Neural cell (in vitro differentiated cells): ENCODE measurements at regions not wholly inside any gene's neighbourhood (a gene's known extent, or its start where the extent isn't known, plus 50 kb on each side); places are given as distances from the start of the nearest gene placed in this dataset.

Experiments
- H2AFZ ChIP-seq: fragments of 200-600, 300-800 bp; sonication (generic), shearing (Covaris generic); 2 replicates; pipeline ENCODE4 v1.6.0; 2014; ENCODE audit warnings: low read depth, mild to moderate bottlenecking, antibody characterized with exemption, low read length, moderate library complexity
- H3F3A ChIP-seq: fragments of 200-600 bp; shearing (Covaris generic); 2 replicates; pipeline ENCODE4 v1.6.1; 2016; ENCODE audit warnings: mild to moderate bottlenecking, moderate library complexity, mixed read lengths, antibody characterized with exemption, low read length; ENCODE audit not compliant: insufficient read depth, poor library complexity, severe bottlenecking
- H3K27ac ChIP-seq: fragments of 200-600, 300-800 bp; sonication (generic), shearing (Covaris generic); 2 replicates; pipeline ENCODE4 v1.5.1; 2014; ENCODE audit warnings: mild to moderate bottlenecking, low read length, moderate library complexity
- H3K27me3 ChIP-seq: fragments of 300-800, 200-600 bp; sonication (generic), shearing (Covaris generic); 2 replicates; pipeline ENCODE4 v1.6.0; 2014; ENCODE audit warnings: mild to moderate bottlenecking, low read depth, low read length, moderate library complexity; ENCODE audit not compliant: insufficient read depth
- H3K36me3 ChIP-seq: fragments of 300-800, 200-600 bp; sonication (generic), shearing (Covaris generic); 2 replicates; pipeline ENCODE4 v1.5.1; 2014; ENCODE audit warnings: mild to moderate bottlenecking, antibody characterized with exemption, low read length, moderate library complexity; ENCODE audit not compliant: insufficient read depth
- H3K4me2 ChIP-seq: fragments of 300-800, 200-600 bp; sonication (generic), shearing (Covaris generic); 2 replicates; pipeline ENCODE4 v1.6.0; 2014; ENCODE audit warnings: mild to moderate bottlenecking, low read length
- H3K4me3 ChIP-seq: fragments of 300-800, 200-600 bp; sonication (generic), shearing (Covaris generic); 2 replicates; pipeline ENCODE4 v1.5.1; 2014; ENCODE audit warnings: mild to moderate bottlenecking, low read length, moderate library complexity
- H3K79me2 ChIP-seq: fragments of 200-600 bp; shearing (Covaris generic); replicated peaks from 2 replicates; pipeline ENCODE4 v1.6.0; 2014; ENCODE audit warnings: mild to moderate bottlenecking, low read length, moderate library complexity; ENCODE audit not compliant: insufficient read depth
- H3K9ac ChIP-seq: fragments of 300-800, 200-600 bp; sonication (generic), shearing (Covaris generic); 2 replicates; pipeline ENCODE4 v1.6.1; 2016; ENCODE audit warnings: mild to moderate bottlenecking, low read length, mixed read lengths
- H3K9me2 ChIP-seq: fragments of 200-600 bp; shearing (Covaris generic); 2 replicates; pipeline ENCODE4 v1.6.1; 2016; ENCODE audit warnings: mild to moderate bottlenecking, low read length, mixed read lengths; ENCODE audit not compliant: insufficient read depth
- H3K9me3 ChIP-seq: fragments of 200-600, 300-800 bp; sonication (generic), shearing (Covaris generic); 2 replicates; pipeline ENCODE4 v1.6.1; 2016; ENCODE audit warnings: mild to moderate bottlenecking, mixed run types, low read length, moderate library complexity, mixed read lengths
- H4K20me1 ChIP-seq: fragments of 200-600 bp; shearing (Covaris generic); 2 replicates; pipeline ENCODE4 v1.6.1; 2016; ENCODE audit warnings: mild to moderate bottlenecking, mixed run types; ENCODE audit not compliant: insufficient read depth
- CTCF ChIP-seq: fragments of 450-650 bp; IDR thresholded peaks from 2 replicates; pipeline ENCODE4 v1.5.1; 2014; ENCODE audit warnings: antibody characterized with exemption, mild to moderate bottlenecking, moderate library complexity; ENCODE audit not compliant: poor library complexity, severe bottlenecking
- EP300 ChIP-seq: fragments of 450-650 bp; conservative IDR thresholded peaks from 2 replicates; pipeline ENCODE4 v1.6.1; 2014; ENCODE audit warnings: antibody characterized with exemption, mild to moderate bottlenecking, moderate library complexity; ENCODE audit not compliant: poor library complexity, severe bottlenecking
- EZH2 ChIP-seq: fragments of 200-600, 300-800 bp; shearing (Covaris generic), sonication (generic); IDR thresholded peaks from 2 replicates; pipeline ENCODE4 v1.6.1; 2014; ENCODE audit warnings: antibody characterized with exemption, low read length, borderline replicate concordance, mild to moderate bottlenecking; ENCODE audit not compliant: insufficient read depth, poor library complexity, severe bottlenecking
- MXI1 ChIP-seq: fragments of 450-650 bp; conservative IDR thresholded peaks from 2 replicates; pipeline ENCODE4 v1.6.1; 2014; ENCODE audit warnings: antibody characterized with exemption, mild to moderate bottlenecking; ENCODE audit not compliant: poor library complexity, severe bottlenecking
- POLR2AphosphoS5 ChIP-seq: IDR thresholded peaks from 2 replicates; pipeline ENCODE4 v1.6.1; 2012
- RAD21 ChIP-seq: fragments of 450-650 bp; conservative IDR thresholded peaks from 2 replicates; pipeline ENCODE4 v1.6.1; 2014; ENCODE audit warnings: antibody characterized with exemption, mild to moderate bottlenecking, moderate library complexity
- REST ChIP-seq: IDR thresholded peaks from 2 replicates; pipeline ENCODE4 v1.6.1; 2012; ENCODE audit warnings: borderline replicate concordance
- SMC3 ChIP-seq: fragments of 450-650 bp; conservative IDR thresholded peaks from 2 replicates; pipeline ENCODE4 v1.6.1; 2014; ENCODE audit warnings: antibody characterized with exemption, mild to moderate bottlenecking, moderate library complexity; ENCODE audit not compliant: poor library complexity
- TAF1 ChIP-seq: IDR thresholded peaks from 2 replicates; pipeline ENCODE4 v1.6.1; 2012; ENCODE audit warnings: low read depth

- Histone ChIP-seq H3K9ac (no peak overlapping the region), H3K9me2 (no peaks in the 10 kb centered on the region), H3K36me3 (no peaks in the 10 kb centered on the region), H3K27ac (no peak overlapping the region), H2AFZ (no peak overlapping the region), H3K4me3 (no peak overlapping the region), H3K9me3 (no peaks in the 10 kb centered on the region), H3K79me2 (no peaks in the 10 kb centered on the region), H3K27me3 (no peaks in the 10 kb centered on the region), H3K4me2 (no peak overlapping the region), H4K20me1 (no peaks in the 10 kb centered on the region), H3F3A (no peaks in the 10 kb centered on the region)
- TF ChIP-seq RAD21 = no peak
- no peak for TF ChIP-seq MXI1
- TF ChIP-seq REST = no peak
- TF ChIP-seq SMC3 = no peak
- TF ChIP-seq TAF1 = no peak
- no peak for TF ChIP-seq POLR2AphosphoS5
- no peak for TF ChIP-seq EZH2
- no peak for TF ChIP-seq EP300
- TF ChIP-seq CTCF = no peak
Observed at GRCh38 chr11:80814813-80815212, 1374.0 kb upstream of the TENM4 start.

- TF ChIP-seq RAD21 = no peak
- no peak for TF ChIP-seq EP300
- no peak for TF ChIP-seq TAF1
- TF ChIP-seq EZH2 = no peak
- no peak for TF ChIP-seq MXI1
- TF ChIP-seq POLR2AphosphoS5 = no peak
- no peak for TF ChIP-seq REST
- no peak for TF ChIP-seq CTCF
- no peak for TF ChIP-seq SMC3
- Histone ChIP-seq H2AFZ (no peak overlapping the region), H3F3A (no peaks in the 10 kb centered on the region), H4K20me1 (no peaks in the 10 kb centered on the region), H3K79me2 (no peaks in the 10 kb centered on the region), H3K9ac (no peak overlapping the region), H3K36me3 (no peaks in the 10 kb centered on the region), H3K9me2 (no peaks in the 10 kb centered on the region), H3K4me2 (no peak overlapping the region), H3K9me3 (no peaks in the 10 kb centered on the region), H3K27ac (no peak overlapping the region), H3K27me3 (no peaks in the 10 kb centered on the region), H3K4me3 (no peak overlapping the region)
Observed at GRCh38 chr11:80810695-80811094, 1369.9 kb upstream of the TENM4 start.
